ENCODE measurements at regions not wholly inside any gene's neighbourhood (a gene's known extent, or its start where the extent isn't known, plus 50 kb on each side); places are given as distances from the start of the nearest gene placed in this dataset.
"Not testable (repeated sequence)": the region's sequence is repeated elsewhere in the genome, so short reads cannot be mapped to it uniquely, and the experiment has no call there.

DNA sequence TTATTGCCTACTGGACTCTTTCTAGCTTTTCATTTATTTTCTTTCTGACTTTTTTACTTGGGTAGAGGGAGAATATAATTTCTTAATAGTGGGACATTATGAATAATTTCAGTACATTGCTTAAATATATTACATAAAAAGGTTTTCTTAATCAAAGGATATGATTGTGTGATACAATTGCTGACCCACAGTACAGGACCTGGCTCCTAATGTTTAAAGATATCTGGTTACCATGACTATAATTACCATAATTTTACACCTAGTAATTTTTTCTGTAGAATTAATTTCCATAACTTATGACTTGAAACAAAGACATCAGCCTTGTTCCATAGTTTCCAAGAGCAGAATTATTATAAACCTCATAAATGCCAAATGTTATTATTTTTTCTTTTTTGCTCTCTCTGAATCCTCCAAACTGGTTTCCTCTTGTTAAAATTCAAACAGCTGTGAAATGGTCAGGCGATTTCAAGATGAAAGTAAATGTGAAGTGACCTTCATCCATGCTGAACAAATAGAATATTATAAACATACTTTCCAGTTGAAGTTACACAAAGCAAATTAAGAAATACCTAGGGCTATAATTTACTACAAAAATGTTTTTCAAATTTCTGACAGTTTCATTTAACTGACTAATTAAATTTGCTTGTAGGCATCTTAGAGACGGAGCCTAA is 301.2 kb upstream of the TYRP1 start:
- no peak for DNase-seq (ENCODE audit: low read depth in 2 of 2)

- no peak for DNase-seq (ENCODE audit: low read depth in 2 of 2)
These were observed 299.1 kb upstream of the TYRP1 start for GRCh38 chr9:12394105-12394504.

GRCh38 chr9:12403721-12404120 is 289.5 kb upstream of the TYRP1 start:
- DNase-seq (ENCODE audit: low read depth in 2 of 2): no peak

DNA sequence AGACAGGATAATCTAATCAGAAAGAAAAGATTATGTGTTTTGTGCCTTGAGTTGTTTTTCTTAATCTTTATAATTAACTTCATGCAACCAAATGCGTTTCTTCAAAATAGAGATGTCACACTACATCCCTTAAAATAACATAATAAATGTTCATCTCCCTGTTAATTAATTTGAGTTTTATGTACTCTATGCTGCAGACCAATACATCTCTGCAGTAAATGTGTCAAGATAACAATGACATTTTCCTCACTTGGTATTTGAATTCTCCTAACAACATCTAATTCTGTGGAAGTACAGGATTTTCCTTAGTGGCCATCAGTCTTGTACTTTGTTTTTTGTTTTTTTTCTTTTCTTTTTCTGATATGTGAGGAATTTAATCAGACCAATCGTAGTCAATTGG is 279.2 kb upstream of the TYRP1 start:
- no peak for DNase-seq (ENCODE audit: low read depth in 2 of 2)

- no peak for DNase-seq (ENCODE audit: low read depth in 2 of 2)
These were observed 278.7 kb upstream of the TYRP1 start for GRCh38 chr9:12414514-12414913.

DNA sequence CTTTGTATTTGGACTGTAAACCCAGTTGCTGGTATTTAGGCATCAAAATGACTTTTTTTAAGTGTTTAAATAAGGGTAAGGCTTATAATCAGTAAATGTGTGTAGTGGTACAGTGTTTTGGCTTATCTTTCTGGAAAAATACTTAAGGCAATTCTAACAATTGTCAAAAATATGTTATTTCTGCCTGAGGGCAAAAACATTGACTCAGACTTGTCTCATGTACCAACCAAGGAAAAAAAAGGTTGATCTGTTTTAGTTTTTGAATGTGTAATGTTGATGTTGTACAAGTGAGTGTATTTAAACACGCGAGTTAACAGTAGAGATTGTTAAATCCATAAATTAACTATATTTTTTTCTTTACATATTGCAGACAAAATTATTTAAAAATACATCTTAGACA is 277.8 kb upstream of the TYRP1 start:
- no peak for DNase-seq (ENCODE audit: low read depth in 2 of 2)

GRCh38 chr9:12416716-12417115 is 276.5 kb upstream of the TYRP1 start:
- no peak for DNase-seq (ENCODE audit: low read depth in 2 of 2)

- DNase-seq (ENCODE audit: low read depth in 2 of 2): no peak
These were observed 268.9 kb upstream of the TYRP1 start for GRCh38 chr9:12424243-12424642.

- DNase-seq (ENCODE audit: low read depth in 2 of 2): no peak
These were observed 267.0 kb upstream of the TYRP1 start for GRCh38 chr9:12425878-12426864.

GRCh38 chr9:12439267-12439666 is 253.9 kb upstream of the TYRP1 start:
- DNase-seq (ENCODE audit: low read depth in 2 of 2): no peak

DNA sequence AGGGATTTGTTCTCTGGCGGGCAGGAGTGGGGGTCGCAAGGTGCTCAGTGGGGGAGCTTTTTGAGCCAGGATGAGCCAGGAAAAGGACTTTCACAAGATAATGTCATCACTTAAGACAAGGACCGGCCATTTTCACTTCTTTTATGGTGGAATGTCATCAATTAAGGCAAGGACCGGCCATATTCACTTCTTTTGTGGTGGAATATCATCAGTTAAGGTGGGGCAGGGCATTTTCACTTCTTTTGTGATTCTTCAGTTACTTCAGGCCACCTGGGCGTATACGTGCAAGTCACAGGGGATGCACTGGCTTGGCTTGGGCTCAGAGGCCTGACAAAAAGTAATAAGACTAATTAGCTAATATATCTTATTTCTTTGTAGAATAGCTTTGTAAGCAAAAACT is 252.1 kb upstream of the TYRP1 start:
- DNase-seq (ENCODE audit: low read depth in 2 of 2): not testable (repeated sequence)

- no peak for DNase-seq (ENCODE audit: low read depth in 2 of 2)
These were observed 251.7 kb upstream of the TYRP1 start for GRCh38 chr9:12441506-12441905.

DNA sequence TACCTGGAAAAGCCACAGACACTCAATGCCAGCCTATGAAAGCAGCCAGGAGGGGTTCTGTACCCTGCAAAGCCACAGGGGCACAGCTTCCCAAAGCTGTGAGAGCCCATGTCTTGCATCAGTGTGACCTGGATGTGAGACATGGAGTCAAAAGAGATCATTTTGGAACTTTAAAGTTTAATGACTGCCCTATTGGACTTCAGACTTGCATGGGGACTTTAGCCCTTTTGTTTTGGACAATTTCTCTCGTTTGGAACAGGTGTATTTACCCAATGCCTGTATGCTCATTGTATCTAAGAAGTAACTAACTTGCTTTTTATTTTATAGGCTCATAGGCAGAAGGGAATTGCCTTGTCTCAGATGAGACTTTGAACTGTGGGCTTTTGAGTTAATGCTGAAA is 244.9 kb upstream of the TYRP1 start:
- no peak for DNase-seq (ENCODE audit: low read depth in 2 of 2)

GRCh38 chr9:12457237-12457636 is 235.9 kb upstream of the TYRP1 start:
- no peak for DNase-seq (ENCODE audit: low read depth in 2 of 2)

- DNase-seq (ENCODE audit: low read depth in 2 of 2): no peak
These were observed 231.3 kb upstream of the TYRP1 start for GRCh38 chr9:12461763-12462460.

DNA sequence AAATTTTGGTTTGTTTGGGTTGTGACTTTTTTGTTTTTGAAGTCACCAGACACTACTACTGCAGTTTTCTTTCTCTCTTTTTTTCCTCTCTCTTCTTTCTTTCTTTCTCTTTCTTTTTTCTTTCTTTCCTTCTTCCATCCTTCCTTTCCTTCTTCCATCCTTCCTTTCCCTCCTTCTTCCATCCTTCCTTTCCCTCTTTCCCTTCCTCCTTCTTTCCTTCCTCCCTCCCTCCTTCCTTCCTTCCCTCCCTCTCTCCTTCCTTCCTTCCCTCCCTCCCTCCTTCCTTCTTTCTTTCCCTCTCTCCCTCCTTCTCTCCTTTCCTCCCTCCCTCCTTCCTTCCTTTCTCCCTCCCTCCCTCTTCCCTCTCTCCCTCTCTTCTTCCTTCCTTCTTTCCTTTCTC is 230.3 kb upstream of the TYRP1 start:
- DNase-seq (ENCODE audit: low read depth in 2 of 2): no peak

GRCh38 chr9:12463641-12464040 is 229.5 kb upstream of the TYRP1 start:
- no peak for DNase-seq (ENCODE audit: low read depth in 2 of 2)

DNA sequence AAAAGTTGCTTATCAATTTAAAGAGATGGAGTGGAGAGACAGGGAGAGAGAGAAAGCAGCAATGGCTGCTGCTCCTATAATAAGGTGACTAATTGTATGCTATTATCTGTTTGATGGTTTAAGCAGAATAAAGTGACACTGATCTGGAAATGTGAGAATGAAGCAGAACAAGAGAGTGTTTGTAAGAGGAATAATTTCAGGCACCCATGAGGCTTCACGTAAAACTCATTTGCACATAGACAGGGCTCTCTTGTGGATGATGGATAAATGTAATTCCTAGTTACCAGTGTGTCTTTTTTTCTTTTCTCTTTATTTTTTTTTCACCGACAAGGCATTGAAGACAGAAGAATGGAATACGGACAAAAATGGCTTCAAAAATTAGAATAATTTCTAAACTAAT is 228.8 kb upstream of the TYRP1 start:
- no peak for DNase-seq (ENCODE audit: low read depth in 2 of 2)

- peak in 1 of 2 donors; percentile 17 for DNase-seq (ENCODE audit: low read depth in 2 of 2)
These were observed 228.2 kb upstream of the TYRP1 start for GRCh38 chr9:12464910-12465512.

- DNase-seq (ENCODE audit: low read depth in 2 of 2): no peak
These were observed 224.1 kb upstream of the TYRP1 start for GRCh38 chr9:12469084-12469483.

DNA sequence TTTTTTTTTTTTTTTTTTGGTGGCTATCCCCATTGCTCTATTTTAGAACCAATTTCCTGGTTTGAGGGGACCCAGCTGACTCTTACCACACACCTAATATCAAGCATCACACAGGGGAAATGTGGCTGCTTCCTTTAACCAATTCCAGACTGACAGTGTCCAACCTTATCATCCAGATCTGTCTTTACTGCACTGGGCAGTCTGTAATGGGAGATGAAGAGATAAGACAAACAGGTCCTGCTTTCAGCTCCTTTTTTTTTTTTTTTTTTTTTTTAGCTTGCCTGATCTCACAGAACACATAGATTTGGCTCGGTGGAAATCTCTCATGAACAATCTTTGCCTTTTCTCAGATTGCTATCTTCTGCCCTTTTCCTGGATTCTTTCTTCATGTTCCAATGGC is 198.8 kb upstream of the TYRP1 start:
- DNase-seq (ENCODE audit: low read depth in 2 of 2): no peak

GRCh38 chr9:12497790-12498189 is 195.4 kb upstream of the TYRP1 start:
- no peak for DNase-seq (ENCODE audit: low read depth in 2 of 2)
